CD4-positive, alpha-beta T cell treated with Interferon gamma for 1 hour (primary cell): ENCODE measurements at regions not wholly inside any gene's neighbourhood (a gene's known extent, or its start where the extent isn't known, plus 50 kb on each side); places are given as distances from the start of the nearest gene placed in this dataset.
"Not testable (repeated sequence)": the region's sequence is repeated elsewhere in the genome, so short reads cannot be mapped to it uniquely, and the experiment has no call there.

ENCODE experiments used
- DNase-seq: peaks from one replicate; pipeline ENCODE4 v3.0.0-alpha.2; 2020

DNA sequence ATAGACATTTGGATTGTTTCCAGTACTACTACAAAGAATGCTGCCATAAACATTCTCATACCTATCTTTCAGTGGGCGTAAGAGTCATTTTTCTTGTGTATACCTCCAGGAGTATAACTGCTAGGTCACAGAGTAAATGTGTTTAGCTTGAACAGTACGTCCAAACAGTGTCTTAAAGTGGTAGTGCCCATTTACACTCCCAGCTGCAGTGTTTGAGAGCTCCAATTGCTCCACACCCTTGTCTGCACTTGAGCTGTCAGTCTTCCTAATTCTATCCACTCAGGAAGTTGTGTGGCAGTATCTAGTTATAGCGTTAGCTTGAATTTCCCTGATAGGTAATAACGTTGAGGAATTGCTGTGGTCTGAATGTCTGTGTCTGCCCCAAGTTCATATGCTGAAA, 404.7 kb upstream of the PPP2R3A start:
- DNase-seq: no peak

GRCh38 chr3:135564696-135565095, 400.8 kb upstream of the PPP2R3A start:
- DNase-seq: no peak

GRCh38 chr3:135565546-135565945, 400.0 kb upstream of the PPP2R3A start:
- no peak for DNase-seq

DNA sequence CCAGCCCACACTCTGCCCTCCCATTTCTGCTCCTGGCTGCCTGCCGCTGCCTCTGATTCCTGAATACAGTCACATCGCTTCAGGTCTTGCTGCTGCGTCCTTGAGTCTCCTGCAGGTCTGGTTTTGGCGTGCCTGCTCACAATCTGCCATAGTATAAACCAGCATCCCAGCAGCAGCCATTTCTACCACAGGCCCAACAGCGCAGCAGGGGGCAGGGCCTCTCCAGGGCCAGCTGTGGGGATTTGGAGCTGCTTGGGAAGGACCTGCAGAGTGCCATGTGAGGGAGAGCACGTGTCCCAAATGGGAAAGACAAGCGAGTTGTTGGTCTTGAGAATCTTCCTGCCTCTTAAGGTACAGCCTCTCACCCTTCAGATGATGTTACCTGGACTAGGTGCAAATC, 398.3 kb upstream of the PPP2R3A start:
- DNase-seq: no peak

- DNase-seq: no peak
Measured at GRCh38 chr3:135576751-135577150, 388.8 kb upstream of the PPP2R3A start.

GRCh38 chr3:135581806-135582205, 383.7 kb upstream of the PPP2R3A start:
- no peak for DNase-seq

GRCh38 chr3:135582800-135583199, 382.7 kb upstream of the PPP2R3A start:
- no peak for DNase-seq

DNA sequence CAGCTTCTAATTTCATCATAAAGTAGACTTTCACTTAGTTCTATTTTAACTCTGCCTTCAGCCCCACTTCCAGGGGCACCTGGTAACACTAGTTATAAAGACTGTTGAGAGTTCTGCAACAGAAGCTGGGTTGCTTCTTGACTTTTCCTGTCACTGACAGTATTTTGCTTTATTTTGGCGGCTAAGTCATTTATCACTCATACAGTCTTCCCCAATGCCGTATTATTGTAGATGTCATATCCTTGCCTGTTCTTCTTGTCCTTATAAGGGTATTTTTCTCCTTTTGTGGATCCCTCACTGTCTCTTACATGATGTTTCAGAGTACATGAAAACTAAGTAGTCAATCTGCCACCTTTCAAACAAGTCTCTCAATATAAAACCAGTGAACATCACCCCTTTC, 369.0 kb upstream of the PPP2R3A start:
- DNase-seq: no peak

GRCh38 chr3:135597855-135598254, 367.7 kb upstream of the PPP2R3A start:
- no peak for DNase-seq

DNA sequence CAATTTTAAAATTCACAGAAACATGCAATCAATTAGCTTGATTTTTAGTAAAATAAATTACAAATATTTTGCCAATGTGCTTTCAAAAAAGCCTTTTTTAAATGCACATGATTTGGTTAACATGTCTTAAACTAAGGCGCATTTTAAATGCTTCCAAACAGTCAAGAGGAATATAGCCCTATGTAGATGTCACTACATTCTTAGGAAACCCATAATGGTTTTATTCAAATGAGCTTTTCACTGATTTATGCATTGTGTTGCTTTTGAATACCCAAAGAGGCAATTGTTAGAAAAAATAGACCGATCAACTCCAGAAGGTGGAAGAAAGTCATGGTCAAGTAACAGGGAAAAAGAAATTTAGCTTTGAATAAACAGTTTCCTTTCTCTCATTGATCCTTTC, 366.9 kb upstream of the PPP2R3A start:
- no peak for DNase-seq

DNA sequence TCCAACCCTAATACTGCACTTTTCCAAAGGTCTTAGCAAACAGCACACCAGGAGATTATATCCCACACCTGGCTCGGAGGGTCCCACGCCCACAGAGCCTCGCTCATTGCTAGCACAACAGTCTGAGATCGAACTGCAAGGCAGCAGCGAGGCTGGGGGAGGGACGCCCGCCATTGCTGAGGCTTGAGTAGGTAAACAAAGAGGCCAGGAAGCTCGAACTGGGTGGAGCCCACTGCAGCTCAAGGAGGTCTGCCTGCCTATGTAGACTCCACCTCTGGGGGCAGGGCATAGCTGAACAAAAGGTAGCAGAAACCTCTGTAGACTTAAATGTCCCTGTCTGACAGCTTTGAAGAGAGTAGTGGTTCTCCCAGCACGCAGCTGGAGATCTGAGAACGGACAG, 361.0 kb upstream of the PPP2R3A start:
- not testable (repeated sequence) for DNase-seq

DNA sequence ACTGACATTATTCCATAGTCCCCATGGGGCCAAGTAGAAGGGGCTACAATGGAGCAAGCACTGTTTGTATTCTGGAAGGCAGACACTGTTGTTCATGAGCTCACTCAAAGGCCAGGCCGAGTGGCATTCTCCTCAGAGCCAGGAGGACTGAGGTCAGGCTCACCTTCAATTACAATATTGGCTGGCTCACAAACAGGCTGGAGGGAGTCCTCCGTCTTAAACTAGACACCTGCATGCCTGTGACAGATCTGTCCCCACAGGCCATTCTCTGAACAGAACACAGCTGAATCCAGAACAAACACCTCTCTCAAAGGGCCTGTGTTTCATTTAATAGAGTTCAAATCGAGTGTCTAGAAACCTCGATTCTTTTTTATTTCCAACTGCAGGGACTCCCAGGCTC, 347.4 kb upstream of the PPP2R3A start:
- no peak for DNase-seq

- no peak for DNase-seq
Measured at GRCh38 chr3:135621184-135621920, 344.2 kb upstream of the PPP2R3A start.

DNA sequence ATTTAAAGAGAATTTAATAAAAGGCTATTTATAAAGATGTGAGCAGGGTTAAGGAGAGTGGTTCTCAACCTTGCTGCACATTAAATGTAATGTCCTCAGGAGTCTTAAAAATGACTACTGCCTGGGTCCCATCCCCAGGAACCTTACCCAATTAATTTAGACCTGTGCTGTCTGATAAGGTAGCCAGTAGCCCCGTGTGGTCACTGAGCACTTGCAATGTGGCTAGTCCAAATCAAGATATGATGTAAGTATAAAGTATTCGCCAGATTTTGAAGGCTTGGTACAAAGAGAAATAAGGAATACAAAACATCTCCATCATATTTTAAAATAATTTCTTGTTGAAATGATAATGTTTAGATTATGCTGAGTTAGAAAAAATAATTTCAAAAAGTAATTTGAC, 343.3 kb upstream of the PPP2R3A start:
- no peak for DNase-seq

DNA sequence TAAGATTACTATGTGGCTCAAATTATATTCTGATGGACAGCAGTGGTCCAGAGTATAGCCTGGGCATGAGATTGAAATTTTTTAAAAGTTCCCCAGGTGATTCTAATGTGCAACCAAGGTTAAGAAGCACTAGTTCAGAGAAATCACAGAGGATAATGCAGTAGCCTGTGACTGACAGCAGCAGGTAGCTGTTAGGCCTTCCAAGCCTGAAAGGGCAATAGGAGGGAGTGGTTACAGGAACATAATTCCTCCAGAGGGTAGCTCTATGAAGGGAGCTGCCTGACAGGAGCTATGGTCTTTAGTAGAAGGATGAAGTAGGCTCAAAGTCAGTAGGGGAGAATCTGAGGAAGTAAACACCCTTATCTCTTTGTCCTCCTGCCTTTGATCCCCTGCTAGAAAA, 342.9 kb upstream of the PPP2R3A start:
- DNase-seq: no peak

DNA sequence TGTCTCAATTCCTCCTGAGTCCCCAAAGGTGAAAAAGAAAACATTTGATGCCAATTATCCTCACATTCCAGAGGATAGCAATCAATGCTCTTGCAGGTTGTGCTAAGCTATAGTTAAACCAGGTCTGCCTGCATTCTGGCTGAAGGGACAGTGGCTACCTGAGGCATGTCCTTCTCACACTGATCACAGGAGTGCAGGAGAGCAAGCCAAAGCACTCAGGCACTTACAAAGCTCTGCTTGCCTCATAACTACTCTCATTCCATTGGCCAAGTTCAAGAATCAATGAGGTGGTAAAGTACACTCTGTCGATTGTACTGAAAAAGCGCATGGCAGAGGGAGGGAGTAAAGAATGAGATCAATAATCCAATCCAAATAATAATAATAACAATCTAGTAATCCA, 342.0 kb upstream of the PPP2R3A start:
- DNase-seq: no peak

DNA sequence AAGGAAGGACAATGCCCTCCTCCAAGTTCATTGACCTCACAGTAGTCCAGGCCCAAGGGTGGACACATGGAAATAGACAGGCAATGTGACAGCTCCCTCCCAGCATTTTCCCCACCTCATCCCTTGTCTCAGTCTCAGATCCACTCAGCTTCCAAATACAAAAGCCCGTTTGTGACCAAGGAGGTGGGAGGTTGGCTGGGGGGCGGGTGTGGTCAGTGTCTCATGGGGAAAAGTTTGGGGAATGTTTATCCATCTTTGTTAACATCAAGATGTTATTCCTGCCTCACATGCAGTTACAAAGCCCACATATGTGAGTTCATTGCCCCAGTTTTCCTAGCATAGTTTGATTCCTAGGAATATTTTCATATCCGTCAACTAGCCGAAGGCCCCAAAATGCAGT, 338.5 kb upstream of the PPP2R3A start:
- DNase-seq: no peak

- no peak for DNase-seq
Measured at GRCh38 chr3:135629701-135630408, 335.7 kb upstream of the PPP2R3A start.

GRCh38 chr3:135632556-135633065, 332.9 kb upstream of the PPP2R3A start:
- DNase-seq: no peak

GRCh38 chr3:135633078-135633477, 332.4 kb upstream of the PPP2R3A start:
- no peak for DNase-seq

GRCh38 chr3:135636596-135636995, 328.9 kb upstream of the PPP2R3A start:
- no peak for DNase-seq

- no peak for DNase-seq
Measured at GRCh38 chr3:135637013-135637412, 328.5 kb upstream of the PPP2R3A start.

DNA sequence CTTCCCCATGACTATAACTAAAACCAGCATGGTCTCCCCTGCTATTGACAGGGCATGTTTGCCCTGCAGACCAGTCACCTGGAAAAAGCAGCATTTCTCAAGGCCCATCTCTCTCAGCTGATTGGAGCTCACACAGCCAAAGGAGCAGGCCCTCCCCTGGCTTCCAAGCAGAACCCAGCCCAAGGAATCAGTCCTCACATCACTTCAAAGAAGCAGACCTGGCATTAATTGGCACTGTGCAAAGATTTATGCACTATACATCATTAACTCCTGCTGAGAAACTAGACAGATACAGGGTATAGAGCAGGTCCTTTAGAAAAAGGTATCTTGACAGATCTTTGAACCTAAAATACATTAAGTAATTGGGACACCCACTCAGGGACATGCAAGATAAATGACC, 323.8 kb upstream of the PPP2R3A start:
- no peak for DNase-seq

DNA sequence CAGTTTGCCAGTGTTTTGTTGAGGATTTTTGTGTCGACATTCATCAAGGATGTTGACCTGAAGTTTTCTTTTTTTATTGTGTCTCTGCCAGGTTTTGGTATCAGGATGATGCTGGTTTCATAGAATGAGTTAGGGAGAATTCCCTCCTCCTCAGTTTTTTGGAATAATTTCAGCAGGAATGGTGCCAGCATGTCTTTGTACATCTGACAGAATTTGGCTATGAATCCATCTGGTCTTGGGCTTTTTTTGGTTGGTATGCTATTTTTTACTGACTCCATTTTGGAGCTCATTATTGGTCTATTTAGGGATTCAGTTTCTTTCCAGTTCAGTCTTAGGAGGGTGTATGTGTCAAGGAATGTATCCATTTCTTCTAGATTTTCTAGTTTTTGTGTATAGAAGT, 320.0 kb upstream of the PPP2R3A start:
- DNase-seq: no peak

DNA sequence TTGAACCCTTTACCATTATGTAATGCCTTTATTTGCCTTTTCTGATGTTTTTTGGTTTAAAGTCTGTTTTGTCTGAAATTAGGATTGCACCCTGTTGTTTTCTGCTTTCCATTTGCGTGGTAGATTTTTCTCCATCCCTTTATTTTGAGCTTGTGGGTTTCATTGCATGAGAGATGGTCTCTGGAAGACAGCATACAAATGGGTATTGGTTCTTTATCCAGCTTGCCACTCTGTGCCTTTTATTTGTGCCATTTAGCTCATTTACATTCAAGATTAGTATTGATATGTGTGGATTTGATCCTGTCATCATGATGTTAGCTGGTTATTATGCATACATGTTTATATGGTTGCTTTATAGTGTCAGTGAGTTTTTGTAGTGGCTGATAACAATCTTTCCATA, 318.7 kb upstream of the PPP2R3A start:
- DNase-seq: no peak
